Activated CD8-positive, alpha-beta memory T cell treated with anti-CD3 and anti-CD28 coated beads, Interleukin-2, amount 10 ng/mL, durations not matched to agents 7 days and 5 days (primary cell): ENCODE measurements at regions not wholly inside any gene's neighbourhood (a gene's known extent, or its start where the extent isn't known, plus 50 kb on each side); places are given as distances from the start of the nearest gene placed in this dataset.

ENCODE experiments used
- ATAC-seq: fragments of 150-1000 bp; cut with Tn5 transposase; one replicate; pipeline ENCODE4 v1.10.0; 2021; ENCODE audit warnings: moderate library complexity
- CTCF ChIA-PET: fragments of 350-600 bp; sonication (Branson Sonifier 250); formaldehyde crosslinking; loops from one replicate; lab custom pipeline; 2021; ENCODE audit warnings: antibody characterized with exemption; lab: Charles Lee
- DNase-seq: peaks from one replicate; pipeline ENCODE4 v3.0.0-alpha.2; 2020
- H3K27ac Mint-ChIP-seq: one replicate; pipeline ENCODE4 v1.8.0; 2021; ENCODE audit warnings: mild to moderate bottlenecking, mixed read lengths
- H3K27me3 Mint-ChIP-seq: one replicate; pipeline ENCODE4 v1.8.0; 2021; ENCODE audit warnings: mixed read lengths
- H3K36me3 Mint-ChIP-seq: one replicate; pipeline ENCODE4 v1.8.0; 2021; ENCODE audit warnings: mild to moderate bottlenecking, mixed read lengths
- H3K4me1 Mint-ChIP-seq: one replicate; pipeline ENCODE4 v1.8.0; 2021; ENCODE audit warnings: mixed read lengths
- H3K4me3 Mint-ChIP-seq: one replicate; pipeline ENCODE4 v1.8.0; 2021; ENCODE audit warnings: mild to moderate bottlenecking, moderate library complexity, mixed read lengths
- H3K9me3 Mint-ChIP-seq: one replicate; pipeline ENCODE4 v1.8.0; 2022; ENCODE audit warnings: low read depth, mixed read lengths

- Mint-ChIP-seq H3K4me1 (peaks cover 7% of the 10 kb centered on the region), H3K4me3 (no peak overlapping the region), H3K27ac (no peak overlapping the region), H3K27me3 (peaks cover 35% of the 10 kb centered on the region), H3K36me3 (no peaks in the 10 kb centered on the region), H3K9me3 (no peaks in the 10 kb centered on the region)
- no peak for DNase-seq
- no peak for ATAC-seq
- CTCF ChIA-PET, result interaction anchor here (1.7 kb wide), 1 partner anchor 45 kb away, joined by 3 read pairs; no protein-coding TSS in a partner anchor
Measured at GRCh38 chr18:22868831-22869230, 64.3 kb upstream of the RBBP8 start.

- Mint-ChIP-seq H3K27me3 (peaks cover 14% of the 10 kb centered on the region), H3K9me3 (no peaks in the 10 kb centered on the region), H3K4me3 (no peak overlapping the region), H3K4me1 (peaks cover 7% of the 10 kb centered on the region), H3K36me3 (no peaks in the 10 kb centered on the region), H3K27ac (no peak overlapping the region)
- ATAC-seq (no peak), DNase-seq (no peak)
- CTCF ChIA-PET, result no interaction called here
Measured at GRCh38 chr18:22871809-22872525, 61.2 kb upstream of the RBBP8 start.

- DNase-seq (no peak), ATAC-seq (peak; percentile 60)
- Mint-ChIP-seq H3K36me3 (no peaks in the 10 kb centered on the region), H3K27me3 (peaks cover 13% of the 10 kb centered on the region), H3K27ac (peak overlapping the region; percentile 10), H3K4me1 (peaks cover 7% of the 10 kb centered on the region), H3K4me3 (peak overlapping the region; percentile 34), H3K9me3 (no peaks in the 10 kb centered on the region)
- CTCF ChIA-PET, result no interaction called here
Measured at GRCh38 chr18:22872900-22873537, 60.1 kb upstream of the RBBP8 start.

- Mint-ChIP-seq H3K27ac (no peak overlapping the region), H3K4me1 (no peaks in the 10 kb centered on the region), H3K27me3 (peaks cover 25% of the 10 kb centered on the region), H3K36me3 (no peaks in the 10 kb centered on the region), H3K4me3 (no peak overlapping the region), H3K9me3 (no peaks in the 10 kb centered on the region)
- CTCF ChIA-PET, result no interaction called here
- ATAC-seq (no peak), DNase-seq (no peak)
Measured at GRCh38 chr18:22879293-22879692, 53.8 kb upstream of the RBBP8 start.

- CTCF ChIA-PET, result interaction anchor here (1.2 kb wide), 1 partner anchor 35 kb away, joined by 3 read pairs; no protein-coding TSS in a partner anchor
- no peak for ATAC-seq
- no peaks in the 10 kb centered on the region for H3K36me3 Mint-ChIP-seq
- peaks cover 25% of the 10 kb centered on the region for H3K27me3 Mint-ChIP-seq
- H3K9me3 Mint-ChIP-seq, result no peaks in the 10 kb centered on the region
- H3K4me3 Mint-ChIP-seq, result no peak overlapping the region
- DNase-seq, result no peak
- no peaks in the 10 kb centered on the region for H3K4me1 Mint-ChIP-seq
- H3K27ac Mint-ChIP-seq, result no peak overlapping the region
Measured at GRCh38 chr18:22882084-22882483, 51.0 kb upstream of the RBBP8 start.

GRCh38 chr18:22883179-22883578, 49.9 kb upstream of the RBBP8 start:
- H3K4me3 Mint-ChIP-seq, result no peak overlapping the region
- no peaks in the 10 kb centered on the region for H3K4me1 Mint-ChIP-seq
- no peaks in the 10 kb centered on the region for H3K9me3 Mint-ChIP-seq
- no peak for ATAC-seq
- DNase-seq, result no peak
- peaks cover 23% of the 10 kb centered on the region for H3K27me3 Mint-ChIP-seq
- no peaks in the 10 kb centered on the region for H3K36me3 Mint-ChIP-seq
- CTCF ChIA-PET, result no interaction called here
- no peak overlapping the region for H3K27ac Mint-ChIP-seq
